Hypothalamus (tissue), 51 donors: ENCODE measurements at regions not wholly inside any gene's neighbourhood (a gene's known extent, or its start where the extent isn't known, plus 50 kb on each side); places are given as distances from the start of the nearest gene placed in this dataset.

Experiments used
- DNase-seq, 51 donors: peaks; one replicate each; lab custom pipeline; 2025; lab: John Stamatoyannopoulos, UW

- no peak for DNase-seq
Measured at GRCh38 chr10:55782181-55782580, 578.9 kb downstream of the ZWINT start.

GRCh38 chr10:55766212-55766611, 594.8 kb downstream of the ZWINT start:
- DNase-seq: no peak

DNA sequence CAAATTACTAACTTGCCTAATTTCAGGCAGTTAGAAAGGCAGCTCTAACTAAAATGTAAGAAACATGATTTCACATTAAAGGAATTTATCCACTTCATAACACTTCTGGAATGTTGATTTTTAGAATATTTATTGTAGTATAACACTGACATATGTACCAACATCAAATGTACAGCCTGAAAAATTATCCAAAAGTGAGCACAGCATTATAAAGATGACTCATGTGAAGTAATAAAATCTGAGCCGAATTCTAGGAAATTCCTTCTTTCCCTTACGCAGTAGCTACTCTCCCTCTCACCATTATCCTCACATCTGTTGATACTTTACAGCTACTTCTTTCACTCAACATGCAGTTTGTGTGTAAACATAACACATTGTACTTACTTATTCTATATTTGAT, 610.6 kb downstream of the ZWINT start:
- DNase-seq: no peak

GRCh38 chr10:55747244-55747643, 613.8 kb downstream of the ZWINT start:
- no peak for DNase-seq

DNA sequence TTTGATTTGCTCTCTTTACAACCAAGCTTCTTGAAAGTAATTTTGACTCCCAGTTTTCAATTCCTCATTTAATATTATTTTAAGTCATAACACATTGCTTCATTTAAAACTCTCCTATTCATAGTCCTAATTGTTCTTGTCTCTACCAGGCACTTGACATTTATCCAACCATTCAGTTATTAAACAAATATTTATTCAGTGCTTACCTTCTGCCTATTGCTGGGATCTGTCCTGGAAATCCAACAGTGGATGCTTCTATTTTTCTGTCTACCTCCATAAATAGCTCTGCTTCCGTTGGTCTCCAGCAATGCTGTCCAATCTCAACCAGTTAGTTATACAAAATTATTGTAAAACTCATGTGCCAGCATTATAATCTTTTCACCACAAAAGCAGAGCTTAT, 615.1 kb downstream of the ZWINT start:
- no peak for DNase-seq

DNA sequence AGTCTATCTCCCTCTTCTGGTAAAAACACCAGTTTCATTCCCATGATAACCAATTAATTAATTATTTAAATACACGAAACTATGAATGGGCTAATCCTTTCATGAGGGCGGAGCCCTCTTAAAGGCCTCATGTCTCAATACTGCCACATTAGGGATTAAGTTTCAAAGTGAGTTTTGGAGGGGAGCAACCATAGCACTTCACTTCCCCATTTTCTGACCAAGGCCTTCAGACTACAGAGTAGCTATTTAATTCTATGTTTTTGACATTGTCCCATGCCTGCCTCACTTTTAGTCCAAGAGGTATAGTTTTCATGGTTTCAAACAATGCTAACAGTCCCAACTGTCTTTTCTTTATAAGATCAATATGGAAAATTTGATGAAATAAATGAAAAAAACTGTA, 618.6 kb downstream of the ZWINT start:
- DNase-seq: no peak

DNA sequence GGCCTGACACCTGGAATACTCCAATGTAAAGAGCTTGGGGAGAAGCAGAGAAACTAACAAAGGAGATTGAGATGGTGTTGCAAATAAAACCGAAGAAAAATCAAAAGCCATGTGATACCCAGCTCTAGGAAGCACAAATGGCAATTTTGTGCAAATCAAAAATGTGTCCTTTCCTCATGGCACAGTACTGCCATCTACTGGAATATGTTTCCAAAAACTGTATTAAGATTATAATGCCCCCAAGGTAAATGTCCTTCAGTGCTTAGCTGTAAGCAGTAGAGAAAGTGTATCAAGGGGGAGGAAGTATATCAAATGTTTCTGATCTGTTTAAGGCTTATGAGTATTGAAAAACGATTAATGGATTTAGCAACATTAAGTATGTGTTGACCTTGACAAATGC, 620.3 kb downstream of the ZWINT start:
- peak in 1 of 51 donors; percentile 4 for DNase-seq

GRCh38 chr10:55740110-55740509, 620.9 kb downstream of the ZWINT start:
- DNase-seq: no peak

- DNase-seq: no peak
Measured at GRCh38 chr10:55734112-55734511, 626.9 kb downstream of the ZWINT start.

DNA sequence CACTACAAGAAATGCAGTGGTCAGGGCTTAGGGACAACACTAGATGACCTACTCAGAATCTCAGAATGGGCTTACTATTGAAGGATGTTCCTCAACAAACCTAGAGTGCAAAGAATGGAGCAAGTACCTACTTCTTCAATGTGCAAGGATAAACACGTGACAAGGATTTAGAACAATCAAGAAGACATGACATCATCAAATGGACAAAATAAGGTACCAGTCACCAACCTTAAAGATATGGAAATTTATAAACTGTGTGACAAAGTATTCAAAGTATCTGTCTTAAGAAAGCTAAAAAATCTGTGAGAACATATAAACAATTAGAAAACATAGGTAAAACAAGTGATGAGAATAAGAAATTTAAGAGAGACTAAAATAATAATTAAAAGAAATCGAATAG, 656.1 kb downstream of the ZWINT start:
- no peak for DNase-seq

DNA sequence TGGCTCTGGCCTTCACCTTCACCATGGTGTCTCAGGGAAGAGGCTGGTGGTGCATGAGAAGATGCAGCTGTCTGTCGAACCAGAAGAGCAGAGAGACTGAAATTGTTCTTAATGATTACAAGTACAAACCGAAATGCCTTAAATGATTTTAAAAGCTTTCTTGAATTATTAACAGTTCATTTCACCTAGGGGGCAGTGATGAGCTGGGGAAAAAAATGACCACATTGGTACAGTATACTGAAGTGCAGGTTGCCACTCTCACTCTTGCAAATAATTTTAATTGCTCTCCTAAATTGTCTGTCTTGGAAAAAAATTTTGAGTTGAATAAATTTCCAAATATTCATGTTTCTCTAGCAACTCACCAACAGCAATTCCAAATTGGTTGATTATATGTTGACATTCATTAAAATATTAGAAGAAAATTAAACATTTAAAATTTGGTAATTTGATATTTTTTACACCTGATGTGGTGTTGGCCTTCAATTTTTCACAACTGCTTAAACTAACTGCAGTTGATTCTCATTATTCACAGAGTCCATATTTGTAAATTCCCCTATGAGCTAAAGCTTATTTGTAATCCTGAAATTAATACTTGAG, 692.6 kb downstream of the ZWINT start:
- no peak for DNase-seq

- DNase-seq: no peak
Measured at GRCh38 chr10:55653531-55653930, 707.5 kb downstream of the ZWINT start.

GRCh38 chr10:55641601-55642000, 719.5 kb downstream of the ZWINT start:
- DNase-seq: no peak

GRCh38 chr10:55631071-55631654, 729.9 kb downstream of the ZWINT start:
- DNase-seq: peak in 28 of 51 donors; percentile 23 to 76 (median 56)

- DNase-seq: peak in 11 of 51 donors; percentile 1 to 33 (median 11)
Measured at GRCh38 chr10:55630491-55631056, 730.5 kb downstream of the ZWINT start.

DNA sequence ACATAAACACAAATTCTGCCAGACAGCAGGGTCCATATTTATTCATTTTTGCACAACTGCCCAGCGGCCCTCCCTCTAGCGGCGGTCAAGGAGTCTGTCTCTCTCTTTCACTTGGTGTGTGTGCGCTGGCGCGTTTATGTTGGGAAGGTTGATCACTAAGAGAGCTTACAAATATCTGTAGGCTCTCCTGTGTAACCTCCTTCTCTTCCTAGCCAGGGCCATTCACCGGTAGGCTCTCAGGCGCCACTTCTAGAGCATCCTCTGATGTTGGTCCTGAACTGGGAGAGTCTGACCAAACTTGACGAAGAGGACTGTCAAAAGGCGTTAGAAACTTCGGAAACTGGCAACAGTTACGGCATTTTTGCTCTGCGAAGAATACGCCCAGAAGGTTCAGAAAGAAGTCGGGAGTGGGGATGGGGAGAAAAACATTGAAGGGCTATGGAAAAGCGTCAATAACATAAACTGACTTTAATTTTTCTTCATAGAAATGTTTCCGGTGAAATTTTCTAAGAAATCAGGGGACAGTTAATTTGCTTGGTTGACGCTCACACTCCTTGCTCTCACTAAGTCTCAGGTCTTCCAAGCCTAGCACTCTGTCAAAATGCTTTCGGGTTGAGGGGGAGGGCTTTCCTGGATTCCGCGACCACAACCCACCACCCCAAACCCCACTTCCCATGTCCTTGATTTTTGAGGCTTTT, 731.1 kb downstream of the ZWINT start:
- peak in 19 of 51 donors; percentile 1 to 46 (median 18) for DNase-seq

- DNase-seq: peak in 17 of 51 donors; percentile 18 to 72 (median 30)
Measured at GRCh38 chr10:55628260-55628701, 732.8 kb downstream of the ZWINT start.

DNA sequence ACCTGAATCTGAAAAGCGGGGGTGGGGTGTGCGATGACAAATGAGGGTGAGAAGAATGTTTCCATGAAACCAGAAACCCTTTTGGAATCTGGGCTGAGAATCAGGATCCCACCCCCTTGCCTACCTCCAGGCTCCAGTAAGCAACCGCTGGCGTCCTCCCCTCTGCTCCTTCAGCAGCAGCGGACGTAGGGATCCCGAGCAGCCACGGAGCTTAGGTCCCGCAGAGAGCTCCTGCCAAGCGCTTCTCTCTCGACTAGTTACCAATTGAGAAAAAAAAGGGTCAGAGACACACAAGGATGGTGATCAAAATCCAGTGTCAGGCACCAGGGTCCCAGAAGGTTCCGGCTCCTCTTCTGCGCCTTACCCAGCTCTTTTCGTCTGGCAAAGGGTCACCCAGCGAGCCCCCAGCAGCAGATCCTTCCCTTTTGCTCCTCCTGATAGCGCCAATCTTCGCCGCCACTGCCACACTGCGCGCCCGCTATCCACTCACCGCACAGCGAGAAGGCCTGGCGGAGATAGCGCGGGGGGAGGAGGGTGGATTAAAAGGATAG, 733.5 kb downstream of the ZWINT start:
- DNase-seq: peak in 8 of 51 donors; percentile 5 to 39 (median 16)

GRCh38 chr10:55601690-55602478, 759.2 kb downstream of the ZWINT start:
- peak in 1 of 51 donors; percentile 4 for DNase-seq

GRCh38 chr10:55551603-55552002, 750.6 kb upstream of the PCDH15 start:
- DNase-seq: no peak

GRCh38 chr10:55550236-55550635, 749.2 kb upstream of the PCDH15 start:
- no peak for DNase-seq
